HG03354 (cell line): ENCODE measurements at regions not wholly inside any gene's neighbourhood (a gene's known extent, or its start where the extent isn't known, plus 50 kb on each side); places are given as distances from the start of the nearest gene placed in this dataset.
"Not testable (repeated sequence)": the region's sequence is repeated elsewhere in the genome, so short reads cannot be mapped to it uniquely, and the experiment has no call there.

Experiments
- ATAC-seq: cut with Tn5 transposase; IDR thresholded peaks from one replicate; pipeline ENCODE4 v1.9.1; 2021; ENCODE audit warnings: mild to moderate bottlenecking; ENCODE audit not compliant: unreplicated experiment, poor library complexity, severe bottlenecking

- no peak for ATAC-seq
These were observed 107.5 kb downstream of the DCLK3 start for GRCh38 chr3:36656873-36657272.

DNA sequence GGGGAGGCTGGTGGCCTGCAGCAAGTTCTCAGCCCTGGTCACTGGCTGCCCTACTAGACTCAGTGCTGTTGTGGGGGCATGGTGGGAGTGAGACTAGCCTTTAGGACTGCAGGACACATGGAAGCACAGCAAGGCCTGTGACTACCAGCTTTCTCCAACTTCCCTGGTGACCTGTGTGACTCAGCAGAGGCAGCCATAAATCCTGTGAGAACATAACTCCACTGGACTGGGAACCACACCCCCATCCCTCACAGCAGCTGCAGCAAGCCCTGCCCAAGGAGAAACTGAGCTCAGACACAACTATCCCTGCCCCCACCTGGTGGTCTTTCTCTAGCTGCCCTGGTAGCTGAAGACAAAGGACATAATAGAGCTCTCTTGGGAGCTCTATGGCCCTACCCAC, 111.3 kb downstream of the DCLK3 start:
- no peak for ATAC-seq

- ATAC-seq: no peak
These were observed 112.2 kb downstream of the DCLK3 start for GRCh38 chr3:36652104-36652503.

GRCh38 chr3:36650271-36650671, 114.1 kb downstream of the DCLK3 start:
- ATAC-seq: no peak

DNA sequence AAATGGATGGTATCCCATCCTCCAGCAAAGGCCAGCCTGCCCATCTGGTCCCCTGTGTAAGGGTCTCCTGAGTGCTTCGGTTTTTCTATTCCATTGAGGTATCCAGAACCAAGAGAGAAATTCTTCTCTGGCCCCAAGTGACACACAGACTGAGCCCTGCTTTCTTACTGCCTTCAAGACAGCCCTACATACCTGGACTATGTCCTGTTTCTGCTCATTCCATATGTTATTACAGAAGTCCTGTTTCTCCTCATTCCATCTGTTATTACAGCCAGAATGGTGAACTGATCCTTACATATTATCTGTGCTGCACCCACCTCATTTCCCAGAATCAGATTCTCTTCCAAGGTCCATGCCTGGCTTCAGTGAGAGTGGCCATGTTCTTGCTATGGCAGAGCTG, 115.2 kb downstream of the DCLK3 start:
- ATAC-seq: peak; percentile 2

- peak; percentile 90 for ATAC-seq
These were observed 115.9 kb downstream of the DCLK3 start for GRCh38 chr3:36648241-36649034.

DNA sequence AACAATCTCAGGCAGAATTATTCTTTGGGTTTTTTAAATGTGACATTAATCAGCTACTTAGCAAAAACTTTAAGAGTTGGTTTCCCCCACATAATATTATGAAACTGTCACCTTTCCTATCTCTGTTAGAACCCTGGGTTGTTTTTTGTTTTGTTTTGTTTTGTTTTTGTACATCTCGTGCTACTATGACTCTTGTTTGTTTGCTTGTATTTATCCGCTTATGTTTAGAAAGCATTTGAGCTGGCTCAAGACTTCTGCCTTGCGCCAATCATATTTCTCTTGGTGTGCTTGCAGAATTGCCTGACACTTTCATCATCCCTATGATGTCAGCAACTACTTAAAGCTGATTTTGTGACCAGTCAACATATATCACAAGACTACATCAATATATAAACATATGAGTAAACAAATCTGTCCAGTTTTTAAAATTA, 116.9 kb downstream of the DCLK3 start:
- ATAC-seq: no peak

- no peak for ATAC-seq
These were observed 121.2 kb downstream of the DCLK3 start for GRCh38 chr3:36643192-36643591.

DNA sequence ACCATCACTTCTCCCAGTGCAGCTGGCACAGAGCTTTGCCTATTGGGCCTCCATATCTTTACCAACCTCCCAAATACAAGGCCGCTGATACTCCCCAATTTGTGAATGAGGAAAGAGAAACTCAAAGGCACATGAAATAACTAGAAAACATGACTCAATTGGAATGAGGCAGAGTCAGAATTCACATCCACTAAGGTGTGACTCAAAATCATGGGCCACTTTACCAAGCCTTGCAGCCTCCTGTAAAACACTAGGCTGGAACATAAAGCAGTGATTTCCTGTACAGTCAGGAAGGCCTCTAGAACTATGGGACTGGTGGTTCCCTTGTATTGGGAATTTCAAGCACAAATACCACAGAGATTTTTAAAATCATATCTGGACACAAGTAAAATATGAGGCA, 128.6 kb downstream of the DCLK3 start:
- no peak for ATAC-seq

DNA sequence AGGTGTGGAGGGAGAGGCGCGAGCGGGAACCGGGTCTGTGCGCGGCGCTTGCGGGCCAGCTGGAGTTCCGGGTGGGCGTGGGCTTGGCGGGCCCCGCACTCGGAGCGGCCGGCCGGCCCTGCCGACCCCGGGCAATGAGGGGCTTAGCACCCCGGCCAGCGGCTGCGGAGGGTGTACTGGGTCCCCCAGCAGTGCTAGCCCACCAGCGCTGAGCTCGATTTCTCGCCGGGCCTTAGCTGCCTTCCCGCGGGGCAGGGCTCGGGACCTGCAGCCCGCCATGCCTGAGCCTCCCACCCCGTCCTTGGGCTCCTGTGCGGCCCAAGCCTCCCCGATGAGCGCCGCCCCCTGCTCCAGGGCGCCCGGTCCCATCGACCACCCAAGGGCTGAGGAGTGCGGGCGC, 130.5 kb downstream of the DCLK3 start:
- ATAC-seq: not testable (repeated sequence)

DNA sequence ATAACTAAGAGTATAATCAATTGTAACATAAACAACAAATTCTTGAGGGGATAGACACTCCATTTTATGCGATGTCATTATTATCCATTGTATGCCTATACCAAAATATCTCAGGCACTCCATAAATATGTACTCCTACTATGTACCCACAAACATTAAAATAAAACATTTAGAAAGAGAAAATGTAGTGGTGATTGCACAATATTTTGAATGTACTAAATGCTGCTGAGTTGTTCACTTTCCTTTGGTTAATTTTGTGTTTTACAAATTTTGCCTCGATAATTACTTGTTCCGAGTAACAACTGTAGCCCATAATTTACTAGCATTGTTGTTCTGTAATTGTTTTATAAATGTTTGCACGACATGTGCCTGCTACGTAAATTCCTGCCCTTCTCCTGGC, 131.3 kb downstream of the DCLK3 start:
- ATAC-seq: no peak

GRCh38 chr3:36631549-36631948, 132.8 kb downstream of the DCLK3 start:
- ATAC-seq: no peak

- no peak for ATAC-seq
These were observed 148.5 kb downstream of the DCLK3 start for GRCh38 chr3:36615861-36616260.

GRCh38 chr3:36606871-36607765, 157.2 kb downstream of the DCLK3 start:
- ATAC-seq: no peak

- no peak for ATAC-seq
These were observed 160.9 kb downstream of the DCLK3 start for GRCh38 chr3:36603423-36603822.

DNA sequence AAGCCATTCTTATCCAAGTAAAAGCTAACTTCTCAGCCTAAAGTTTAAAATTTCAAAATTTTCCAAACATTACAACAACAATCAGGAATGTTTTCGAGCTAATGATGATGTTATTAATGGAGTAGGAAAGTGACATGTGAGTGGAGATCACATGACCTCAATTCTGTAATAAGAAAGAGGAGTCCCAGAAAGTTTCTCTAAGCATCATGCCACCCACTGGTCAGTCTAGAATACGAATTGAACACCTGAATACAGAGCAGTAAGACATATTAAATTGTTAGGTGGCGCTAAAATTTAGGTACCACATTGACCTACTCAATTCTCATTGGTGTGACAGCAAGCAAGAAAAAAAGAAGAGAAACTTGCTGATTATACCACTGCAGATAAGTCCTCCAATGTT, 163.9 kb downstream of the DCLK3 start:
- ATAC-seq: no peak
